ENCODE measurements at regions not wholly inside any gene's neighbourhood (a gene's known extent, or its start where the extent isn't known, plus 50 kb on each side); places are given as distances from the start of the nearest gene placed in this dataset.

- H3K27me3 ChIP-seq (ENCODE audit: control insufficient read depth in 2 of 2, insufficient read depth in 2 of 2, low read length in 2 of 2), result no peaks in the 10 kb centered on the region
- no peaks in the 10 kb centered on the region for H3K36me3 ChIP-seq (ENCODE audit: control insufficient read depth in 2 of 2, insufficient read depth in 2 of 2, low read length in 2 of 2)
- H3K4me3 ChIP-seq (ENCODE audit: low read length in 2 of 2), result no peak overlapping the region
- H3K9ac ChIP-seq (ENCODE audit: low read depth in 1 of 2, low read length in 2 of 2), result no peak overlapping the region
- H3K9me3 ChIP-seq (ENCODE audit: control insufficient read depth in 2 of 2, low read length in 2 of 2), result no peaks in the 10 kb centered on the region
- H3K4me1 ChIP-seq (ENCODE audit: control insufficient read depth in 2 of 2, insufficient read depth in 2 of 2, low read length in 2 of 2), result no peaks in the 10 kb centered on the region
- no peak overlapping the region for H3K27ac ChIP-seq (ENCODE audit: low read depth in 2 of 2, low read length in 2 of 2)
Observed at GRCh38 chr7:36802459-36803135, 78.3 kb upstream of the AOAH start.

GRCh38 chr7:36796850-36797536 is 72.7 kb upstream of the AOAH start:
- Histone ChIP-seq H3K27me3 (ENCODE audit: control insufficient read depth in 2 of 2, insufficient read depth in 2 of 2, low read length in 2 of 2) (no peaks in the 10 kb centered on the region), H3K36me3 (ENCODE audit: control insufficient read depth in 2 of 2, insufficient read depth in 2 of 2, low read length in 2 of 2) (no peaks in the 10 kb centered on the region), H3K9ac (ENCODE audit: low read depth in 1 of 2, low read length in 2 of 2) (no peak overlapping the region), H3K4me1 (ENCODE audit: control insufficient read depth in 2 of 2, insufficient read depth in 2 of 2, low read length in 2 of 2) (peaks cover 2 to 3% of the 10 kb centered on the region in 2 donors), H3K4me3 (ENCODE audit: low read length in 2 of 2) (no peak overlapping the region), H3K9me3 (ENCODE audit: control insufficient read depth in 2 of 2, low read length in 2 of 2) (no peaks in the 10 kb centered on the region), H3K27ac (ENCODE audit: low read depth in 2 of 2, low read length in 2 of 2) (no peak overlapping the region)

GRCh38 chr7:36795451-36796021 is 71.2 kb upstream of the AOAH start:
- peaks cover 2 to 3% of the 10 kb centered on the region in 2 donors for H3K4me1 ChIP-seq (ENCODE audit: control insufficient read depth in 2 of 2, insufficient read depth in 2 of 2, low read length in 2 of 2)
- H3K27me3 ChIP-seq (ENCODE audit: control insufficient read depth in 2 of 2, insufficient read depth in 2 of 2, low read length in 2 of 2), result no peaks in the 10 kb centered on the region
- no peak overlapping the region for H3K4me3 ChIP-seq (ENCODE audit: low read length in 2 of 2)
- no peak overlapping the region for H3K27ac ChIP-seq (ENCODE audit: low read depth in 2 of 2, low read length in 2 of 2)
- no peak overlapping the region for H3K9ac ChIP-seq (ENCODE audit: low read depth in 1 of 2, low read length in 2 of 2)
- H3K9me3 ChIP-seq (ENCODE audit: control insufficient read depth in 2 of 2, low read length in 2 of 2), result no peaks in the 10 kb centered on the region
- H3K36me3 ChIP-seq (ENCODE audit: control insufficient read depth in 2 of 2, insufficient read depth in 2 of 2, low read length in 2 of 2), result no peaks in the 10 kb centered on the region

GRCh38 chr7:36794689-36795088 is 70.4 kb upstream of the AOAH start:
- Histone ChIP-seq H3K27ac (ENCODE audit: low read depth in 2 of 2, low read length in 2 of 2) (no peak overlapping the region), H3K36me3 (ENCODE audit: control insufficient read depth in 2 of 2, insufficient read depth in 2 of 2, low read length in 2 of 2) (no peaks in the 10 kb centered on the region)

GRCh38 chr7:36792421-36792820 is 68.1 kb upstream of the AOAH start:
- Histone ChIP-seq H3K4me3 (ENCODE audit: low read length in 2 of 2) (no peak overlapping the region), H3K9ac (ENCODE audit: low read depth in 1 of 2, low read length in 2 of 2) (no peak overlapping the region), H3K27ac (ENCODE audit: low read depth in 2 of 2, low read length in 2 of 2) (no peak overlapping the region), H3K36me3 (ENCODE audit: control insufficient read depth in 2 of 2, insufficient read depth in 2 of 2, low read length in 2 of 2) (no peaks in the 10 kb centered on the region), H3K9me3 (ENCODE audit: control insufficient read depth in 2 of 2, low read length in 2 of 2) (no peaks in the 10 kb centered on the region), H3K4me1 (ENCODE audit: control insufficient read depth in 2 of 2, insufficient read depth in 2 of 2, low read length in 2 of 2) (peaks cover 2 to 3% of the 10 kb centered on the region in 2 donors), H3K27me3 (ENCODE audit: control insufficient read depth in 2 of 2, insufficient read depth in 2 of 2, low read length in 2 of 2) (no peaks in the 10 kb centered on the region)

More at GRCh38 chr7:36794689-36795088, 70.4 kb upstream of the AOAH start:
- Histone ChIP-seq H3K9ac (ENCODE audit: low read depth in 1 of 2, low read length in 2 of 2) (no peak overlapping the region), H3K4me1 (ENCODE audit: control insufficient read depth in 2 of 2, insufficient read depth in 2 of 2, low read length in 2 of 2) (peaks cover 2 to 3% of the 10 kb centered on the region in 2 donors), H3K4me3 (ENCODE audit: low read length in 2 of 2) (no peak overlapping the region), H3K9me3 (ENCODE audit: control insufficient read depth in 2 of 2, low read length in 2 of 2) (no peaks in the 10 kb centered on the region), H3K27me3 (ENCODE audit: control insufficient read depth in 2 of 2, insufficient read depth in 2 of 2, low read length in 2 of 2) (no peaks in the 10 kb centered on the region)

GRCh38 chr7:36790311-36790787 is 66.1 kb upstream of the AOAH start:
- no peaks in the 10 kb centered on the region for H3K4me1 ChIP-seq (ENCODE audit: control insufficient read depth in 2 of 2, insufficient read depth in 2 of 2, low read length in 2 of 2)
- H3K9ac ChIP-seq (ENCODE audit: low read depth in 1 of 2, low read length in 2 of 2), result no peak overlapping the region
- peak overlapping the region in 1 of 2 donors; percentile 6 for H3K27ac ChIP-seq (ENCODE audit: low read depth in 2 of 2, low read length in 2 of 2)
- no peak overlapping the region for H3K4me3 ChIP-seq (ENCODE audit: low read length in 2 of 2)
- H3K27me3 ChIP-seq (ENCODE audit: control insufficient read depth in 2 of 2, insufficient read depth in 2 of 2, low read length in 2 of 2), result no peaks in the 10 kb centered on the region
- no peaks in the 10 kb centered on the region for H3K9me3 ChIP-seq (ENCODE audit: control insufficient read depth in 2 of 2, low read length in 2 of 2)
- H3K36me3 ChIP-seq (ENCODE audit: control insufficient read depth in 2 of 2, insufficient read depth in 2 of 2, low read length in 2 of 2), result no peaks in the 10 kb centered on the region

- Histone ChIP-seq H3K36me3 (ENCODE audit: control insufficient read depth in 2 of 2, insufficient read depth in 2 of 2, low read length in 2 of 2) (no peaks in the 10 kb centered on the region), H3K27me3 (ENCODE audit: control insufficient read depth in 2 of 2, insufficient read depth in 2 of 2, low read length in 2 of 2) (no peaks in the 10 kb centered on the region), H3K9ac (ENCODE audit: low read depth in 1 of 2, low read length in 2 of 2) (no peak overlapping the region), H3K4me1 (ENCODE audit: control insufficient read depth in 2 of 2, insufficient read depth in 2 of 2, low read length in 2 of 2) (no peaks in the 10 kb centered on the region), H3K9me3 (ENCODE audit: control insufficient read depth in 2 of 2, low read length in 2 of 2) (no peaks in the 10 kb centered on the region), H3K27ac (ENCODE audit: low read depth in 2 of 2, low read length in 2 of 2) (peak overlapping the region; percentile 7 to 52), H3K4me3 (ENCODE audit: low read length in 2 of 2) (no peak overlapping the region)
Observed at GRCh38 chr7:36788825-36789470, 64.7 kb upstream of the AOAH start.

- no peak overlapping the region for H3K9ac ChIP-seq (ENCODE audit: low read depth in 1 of 2, low read length in 2 of 2)
- H3K9me3 ChIP-seq (ENCODE audit: control insufficient read depth in 2 of 2, low read length in 2 of 2), result no peaks in the 10 kb centered on the region
- H3K4me3 ChIP-seq (ENCODE audit: low read length in 2 of 2), result no peak overlapping the region
- H3K4me1 ChIP-seq (ENCODE audit: control insufficient read depth in 2 of 2, insufficient read depth in 2 of 2, low read length in 2 of 2), result no peaks in the 10 kb centered on the region
- no peaks in the 10 kb centered on the region for H3K27me3 ChIP-seq (ENCODE audit: control insufficient read depth in 2 of 2, insufficient read depth in 2 of 2, low read length in 2 of 2)
- no peaks in the 10 kb centered on the region for H3K36me3 ChIP-seq (ENCODE audit: control insufficient read depth in 2 of 2, insufficient read depth in 2 of 2, low read length in 2 of 2)
- no peak overlapping the region for H3K27ac ChIP-seq (ENCODE audit: low read depth in 2 of 2, low read length in 2 of 2)
Observed at GRCh38 chr7:36787933-36788378, 63.7 kb upstream of the AOAH start.

GRCh38 chr7:36784991-36785940 is 61.0 kb upstream of the AOAH start:
- Histone ChIP-seq H3K27me3 (ENCODE audit: control insufficient read depth in 2 of 2, insufficient read depth in 2 of 2, low read length in 2 of 2) (no peaks in the 10 kb centered on the region), H3K9ac (ENCODE audit: low read depth in 1 of 2, low read length in 2 of 2) (no peak overlapping the region), H3K4me1 (ENCODE audit: control insufficient read depth in 2 of 2, insufficient read depth in 2 of 2, low read length in 2 of 2) (no peaks in the 10 kb centered on the region), H3K9me3 (ENCODE audit: control insufficient read depth in 2 of 2, low read length in 2 of 2) (no peaks in the 10 kb centered on the region), H3K36me3 (ENCODE audit: control insufficient read depth in 2 of 2, insufficient read depth in 2 of 2, low read length in 2 of 2) (no peaks in the 10 kb centered on the region), H3K27ac (ENCODE audit: low read depth in 2 of 2, low read length in 2 of 2) (peak overlapping the region in 1 of 2 donors; percentile 26), H3K4me3 (ENCODE audit: low read length in 2 of 2) (no peak overlapping the region)
